ENCODE measurements at regions not wholly inside any gene's neighbourhood (a gene's known extent, or its start where the extent isn't known, plus 50 kb on each side); places are given as distances from the start of the nearest gene placed in this dataset.

DNA sequence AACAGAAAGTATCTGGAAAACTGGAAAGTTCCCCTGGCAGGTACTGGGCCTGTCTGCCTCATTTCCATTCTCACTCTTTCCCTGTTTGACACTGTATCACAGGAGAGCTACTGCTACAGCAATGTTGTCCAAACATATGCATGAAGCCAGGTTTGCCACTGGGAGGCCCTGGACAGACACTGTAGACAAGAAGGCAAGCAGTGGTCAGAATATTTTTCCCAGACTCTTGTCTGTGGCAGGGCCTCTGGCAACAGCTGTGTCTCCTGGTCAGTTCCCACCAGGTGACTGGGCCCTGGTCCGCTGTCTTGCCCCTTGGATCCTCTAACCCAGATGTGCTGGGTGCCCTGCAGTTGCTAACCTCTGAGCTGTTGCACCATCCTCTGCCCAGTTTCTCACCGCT is 178.9 kb upstream of the FANCL start:
- TF ChIP-seq, protein P1, sequence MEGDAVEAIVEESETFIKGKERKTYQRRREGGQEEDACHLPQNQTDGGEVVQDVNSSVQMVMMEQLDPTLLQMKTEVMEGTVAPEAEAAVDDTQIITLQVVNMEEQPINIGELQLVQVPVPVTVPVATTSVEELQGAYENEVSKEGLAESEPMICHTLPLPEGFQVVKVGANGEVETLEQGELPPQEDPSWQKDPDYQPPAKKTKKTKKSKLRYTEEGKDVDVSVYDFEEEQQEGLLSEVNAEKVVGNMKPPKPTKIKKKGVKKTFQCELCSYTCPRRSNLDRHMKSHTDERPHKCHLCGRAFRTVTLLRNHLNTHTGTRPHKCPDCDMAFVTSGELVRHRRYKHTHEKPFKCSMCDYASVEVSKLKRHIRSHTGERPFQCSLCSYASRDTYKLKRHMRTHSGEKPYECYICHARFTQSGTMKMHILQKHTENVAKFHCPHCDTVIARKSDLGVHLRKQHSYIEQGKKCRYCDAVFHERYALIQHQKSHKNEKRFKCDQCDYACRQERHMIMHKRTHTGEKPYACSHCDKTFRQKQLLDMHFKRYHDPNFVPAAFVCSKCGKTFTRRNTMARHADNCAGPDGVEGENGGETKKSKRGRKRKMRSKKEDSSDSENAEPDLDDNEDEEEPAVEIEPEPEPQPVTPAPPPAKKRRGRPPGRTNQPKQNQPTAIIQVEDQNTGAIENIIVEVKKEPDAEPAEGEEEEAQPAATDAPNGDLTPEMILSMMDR (IDR thresholded peaks at IDR 0.05; ENCODE audit: control extremely low read depth in 1 of 3, insufficient read depth in 1 of 3, low read depth in 1 of 3, low read length in 3 of 3), result no peak
- TF ChIP-seq GABPA (IDR thresholded peaks at IDR 0.05; ENCODE audit: borderline replicate concordance, insufficient read depth, low read length) (no peak), RAD21 (IDR thresholded peaks at IDR 0.05 in 1 of 2, conservative IDR thresholded peaks at IDR 0.05 in 1 of 2; ENCODE audit: low read depth in 2 of 2, low read length in 2 of 2) (no peak), RBBP5 (IDR thresholded peaks at IDR 0.05; ENCODE audit: borderline replicate concordance, low read depth, low read length) (no peak), SIRT6 (IDR thresholded peaks at IDR 0.05; ENCODE audit: low read length) (no peak), ASH2L (IDR thresholded peaks at IDR 0.05; ENCODE audit: low read length) (no peak), NRF1 (IDR thresholded peaks at IDR 0.05; ENCODE audit: low read depth, low read length) (no peak), POLR2A (IDR thresholded peaks at IDR 0.05; ENCODE audit: control extremely low read depth in 1 of 2, low read depth in 2 of 2, low read length in 2 of 2) (no peak), GTF2F1 (IDR thresholded peaks at IDR 0.05; ENCODE audit: borderline replicate concordance, low read depth, low read length) (no peak), POU5F1 (IDR thresholded peaks at IDR 0.05; ENCODE audit: low read depth, low read length) (no peak), TAF1 (IDR thresholded peaks at IDR 0.05; ENCODE audit: low read depth, low read length) (no peak), SP4 (IDR thresholded peaks at IDR 0.05; ENCODE audit: low read length) (no peak)
